ENCODE measurements at regions not wholly inside any gene's neighbourhood (a gene's known extent, or its start where the extent isn't known, plus 50 kb on each side); places are given as distances from the start of the nearest gene placed in this dataset.

DNA sequence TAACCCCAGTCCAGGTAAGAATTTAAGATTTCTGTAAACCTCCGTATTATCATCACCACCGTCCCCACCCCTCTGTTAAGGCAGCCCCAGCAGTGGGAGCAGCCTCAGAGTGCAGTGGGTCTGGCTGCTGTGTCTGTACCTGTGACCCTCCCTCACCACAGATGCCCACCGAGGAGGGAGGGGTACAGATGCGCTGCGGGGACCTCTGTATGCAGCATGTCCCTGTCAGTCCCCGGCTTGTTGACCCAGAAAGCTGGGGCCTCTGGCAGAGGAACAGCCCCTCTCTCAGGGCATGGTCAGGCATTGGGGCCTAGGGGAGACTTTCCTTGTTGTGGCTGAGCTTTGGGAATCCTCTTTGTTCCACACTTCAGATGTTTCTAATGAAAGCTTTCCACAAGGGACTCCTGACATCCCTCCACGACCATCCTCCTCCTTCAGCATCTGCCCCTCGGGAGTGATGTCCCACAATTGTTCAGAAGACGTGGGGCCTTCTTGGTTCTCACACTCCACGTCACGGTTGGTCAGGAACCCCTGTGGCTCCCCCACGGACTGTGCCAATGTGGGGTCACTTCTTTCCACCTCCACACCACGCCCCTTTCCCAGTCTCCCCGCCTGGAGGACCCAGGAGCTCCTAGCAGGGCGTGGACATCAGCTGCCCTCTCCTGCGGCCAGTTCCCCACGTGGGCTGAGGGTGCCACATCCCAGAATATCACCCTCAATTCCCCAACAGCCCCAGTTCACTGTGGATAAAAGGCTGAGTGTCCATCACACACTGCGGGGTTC lies 384.2 kb upstream of the MYT1L start:
- Histone ChIP-seq H3K27me3 (ENCODE audit: control insufficient read depth, insufficient read depth, low read length) (no peaks in the 10 kb centered on the region), H3K9me3 (ENCODE audit: control insufficient read depth, insufficient read depth, low read length) (no peaks in the 10 kb centered on the region), H3K4me3 (ENCODE audit: low read length) (no peak overlapping the region), H3K4me1 (ENCODE audit: control insufficient read depth, insufficient read depth, low read length) (no peaks in the 10 kb centered on the region), H3K27ac (ENCODE audit: low read length) (no peak overlapping the region), H3K36me3 (ENCODE audit: control insufficient read depth, insufficient read depth, low read length) (no peaks in the 10 kb centered on the region)
- WGBS (ENCODE audit: insufficient coverage, insufficient read length), result no CpG with 5 or more reads among the region's 18 CpGs
- DNase-seq (ENCODE audit: low read depth, low spot score), result no peak

DNA sequence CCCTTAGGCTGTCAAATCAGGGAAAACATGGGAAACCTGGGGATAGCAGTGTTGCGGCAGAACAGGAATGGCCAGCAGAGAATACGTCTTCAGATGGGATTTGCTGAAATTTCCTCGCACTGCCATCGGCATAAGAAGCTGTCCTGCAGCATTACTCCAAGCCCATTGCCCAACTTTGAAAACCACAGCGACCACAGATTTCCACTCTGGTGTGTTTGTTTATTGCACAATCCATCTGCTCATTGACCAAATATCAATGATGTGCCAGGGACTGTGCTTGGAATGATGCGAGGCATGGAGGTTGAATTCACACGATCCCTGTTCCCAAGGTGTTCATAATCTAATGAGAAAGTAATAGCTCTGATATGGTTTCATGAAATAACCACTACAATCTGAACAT lies 383.3 kb upstream of the MYT1L start:
- Histone ChIP-seq H3K36me3 (ENCODE audit: control insufficient read depth, insufficient read depth, low read length) (no peaks in the 10 kb centered on the region), H3K9me3 (ENCODE audit: control insufficient read depth, insufficient read depth, low read length) (no peaks in the 10 kb centered on the region), H3K4me3 (ENCODE audit: low read length) (no peak overlapping the region), H3K27ac (ENCODE audit: low read length) (no peak overlapping the region), H3K4me1 (ENCODE audit: control insufficient read depth, insufficient read depth, low read length) (no peaks in the 10 kb centered on the region), H3K27me3 (ENCODE audit: control insufficient read depth, insufficient read depth, low read length) (no peaks in the 10 kb centered on the region)
- WGBS (ENCODE audit: insufficient coverage, insufficient read length), result no CpG with 5 or more reads among the region's 7 CpGs
- DNase-seq (ENCODE audit: low read depth, low spot score), result no peak

DNA sequence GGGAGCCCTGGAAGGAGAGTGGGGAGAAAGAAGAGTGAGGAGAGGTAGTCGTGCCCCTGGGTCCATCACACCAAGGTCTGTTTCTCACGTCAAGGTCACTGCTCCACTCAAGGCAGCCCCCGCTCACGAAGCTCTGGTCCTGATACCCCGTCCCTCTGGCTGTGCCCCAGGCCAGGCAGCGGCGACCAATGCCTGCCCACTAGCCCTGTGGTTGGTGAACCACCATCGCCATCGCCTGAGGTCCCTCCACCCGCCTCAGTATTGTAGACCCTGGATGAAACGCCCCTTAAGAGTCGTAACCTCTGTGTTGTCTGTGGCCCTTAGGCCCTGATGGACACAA lies 378.3 kb upstream of the MYT1L start:
- H3K27me3 ChIP-seq (ENCODE audit: control insufficient read depth, insufficient read depth, low read length), result no peaks in the 10 kb centered on the region
- no peaks in the 10 kb centered on the region for H3K9me3 ChIP-seq (ENCODE audit: control insufficient read depth, insufficient read depth, low read length)
- no peak overlapping the region for H3K4me3 ChIP-seq (ENCODE audit: low read length)
- H3K36me3 ChIP-seq (ENCODE audit: control insufficient read depth, insufficient read depth, low read length), result no peaks in the 10 kb centered on the region
- peaks cover 3% of the 10 kb centered on the region; the same call in 1 of the 2 replicates for H3K4me1 ChIP-seq (ENCODE audit: control insufficient read depth, insufficient read depth, low read length)
- H3K27ac ChIP-seq (ENCODE audit: low read length), result no peak overlapping the region
- DNase-seq (ENCODE audit: low read depth, low spot score), result no peak
- no CpG with 5 or more reads among the region's 12 CpGs for WGBS (ENCODE audit: insufficient coverage, insufficient read length)

DNA sequence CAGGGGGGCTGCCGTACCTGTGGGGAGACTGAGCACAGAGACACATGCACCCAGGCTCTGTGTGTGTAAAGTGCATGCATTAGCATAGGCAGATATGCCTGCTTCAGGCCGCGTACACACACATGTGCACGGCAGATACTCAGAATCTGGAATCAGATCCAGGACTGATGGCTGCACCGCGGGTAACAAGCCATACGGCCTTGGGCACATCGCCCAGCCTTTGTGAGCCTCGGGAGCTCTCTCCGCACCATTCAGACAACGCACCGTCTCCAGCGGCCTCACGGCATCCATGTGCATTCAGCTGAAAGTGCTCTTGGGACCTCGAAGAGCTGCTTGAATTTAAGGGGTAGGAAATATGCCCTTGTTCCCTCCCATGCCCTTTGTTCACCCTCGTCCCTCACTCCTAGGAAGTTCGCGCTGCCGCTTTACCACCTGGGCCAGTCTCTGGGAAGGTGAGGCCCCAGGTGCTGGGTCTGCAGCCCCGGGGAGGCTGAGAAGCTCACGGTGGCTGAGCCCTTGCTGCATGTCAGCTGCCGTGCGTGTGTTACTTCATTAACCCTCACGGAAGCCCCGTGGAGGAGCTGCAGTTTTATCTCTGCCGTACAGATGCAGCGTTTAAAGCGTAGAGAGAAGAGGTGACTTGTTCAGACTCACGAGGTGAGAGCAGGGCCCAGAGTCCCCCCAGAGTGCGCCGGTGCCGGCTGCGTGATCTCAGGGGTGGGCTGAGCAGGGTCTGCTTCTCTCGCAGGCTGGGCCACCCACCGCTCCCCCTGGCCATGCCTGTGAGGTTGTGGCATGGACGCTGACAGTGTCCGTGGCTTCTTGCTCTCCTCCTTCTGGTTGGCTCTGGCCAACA lies 377.7 kb upstream of the MYT1L start:
- H3K4me3 ChIP-seq (ENCODE audit: low read length), result no peak overlapping the region
- WGBS (ENCODE audit: insufficient coverage, insufficient read length), result no CpG with 5 or more reads among the region's 37 CpGs
- H3K27me3 ChIP-seq (ENCODE audit: control insufficient read depth, insufficient read depth, low read length), result no peaks in the 10 kb centered on the region
- no peak overlapping the region for H3K27ac ChIP-seq (ENCODE audit: low read length)
- no peaks in the 10 kb centered on the region for H3K36me3 ChIP-seq (ENCODE audit: control insufficient read depth, insufficient read depth, low read length)
- no peak for DNase-seq (ENCODE audit: low read depth, low spot score)
- H3K4me1 ChIP-seq (ENCODE audit: control insufficient read depth, insufficient read depth, low read length), result peaks cover 3% of the 10 kb centered on the region; the same call in 1 of the 2 replicates
- H3K9me3 ChIP-seq (ENCODE audit: control insufficient read depth, insufficient read depth, low read length), result no peaks in the 10 kb centered on the region

DNA sequence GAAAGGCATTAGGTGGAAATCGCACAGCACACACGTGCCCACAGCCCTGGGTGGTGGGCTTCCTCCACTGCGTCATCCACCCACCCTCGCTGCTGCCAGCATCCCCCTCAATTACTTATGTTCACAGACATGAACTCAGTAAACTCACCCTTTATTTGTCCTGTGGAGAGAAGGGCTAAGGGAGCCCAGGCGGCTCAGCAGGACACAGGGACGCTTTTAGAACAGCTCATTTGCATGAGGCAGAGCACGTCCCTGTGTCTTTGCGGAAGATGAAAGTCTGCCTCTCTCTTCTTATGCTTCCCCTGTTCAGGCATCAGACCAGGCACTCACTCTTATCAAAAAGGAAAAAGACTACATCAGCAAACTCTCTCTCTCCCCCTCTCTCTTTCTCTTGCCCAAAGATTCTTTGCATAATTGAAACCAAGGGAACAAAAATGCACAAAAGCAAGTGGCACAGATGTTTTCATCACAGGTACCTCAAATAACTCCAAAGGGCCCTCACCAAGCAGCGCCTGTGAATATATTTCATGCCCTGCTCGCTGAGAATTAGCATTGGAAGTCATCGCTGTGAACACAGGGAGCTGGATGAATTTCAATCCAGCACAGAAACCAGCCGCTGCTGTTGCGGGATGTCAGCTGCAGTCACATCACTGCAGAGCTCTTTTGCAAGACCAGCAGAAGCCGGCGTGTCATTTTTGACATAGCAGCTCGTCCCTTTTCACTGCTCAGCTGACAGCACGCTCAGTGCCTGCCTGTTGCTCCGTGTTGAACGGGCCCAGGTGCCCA lies 376.3 kb upstream of the MYT1L start:
- Histone ChIP-seq H3K36me3 (ENCODE audit: control insufficient read depth, insufficient read depth, low read length) (no peaks in the 10 kb centered on the region), H3K9me3 (ENCODE audit: control insufficient read depth, insufficient read depth, low read length) (no peaks in the 10 kb centered on the region), H3K27ac (ENCODE audit: low read length) (no peak overlapping the region), H3K27me3 (ENCODE audit: control insufficient read depth, insufficient read depth, low read length) (no peaks in the 10 kb centered on the region), H3K4me1 (ENCODE audit: control insufficient read depth, insufficient read depth, low read length) (peaks cover 4% of the 10 kb centered on the region; the same call in 1 of the 2 replicates), H3K4me3 (ENCODE audit: low read length) (no peak overlapping the region)
- DNase-seq (ENCODE audit: low read depth, low spot score), result no peak
- no CpG with 5 or more reads among the region's 19 CpGs for WGBS (ENCODE audit: insufficient coverage, insufficient read length)

DNA sequence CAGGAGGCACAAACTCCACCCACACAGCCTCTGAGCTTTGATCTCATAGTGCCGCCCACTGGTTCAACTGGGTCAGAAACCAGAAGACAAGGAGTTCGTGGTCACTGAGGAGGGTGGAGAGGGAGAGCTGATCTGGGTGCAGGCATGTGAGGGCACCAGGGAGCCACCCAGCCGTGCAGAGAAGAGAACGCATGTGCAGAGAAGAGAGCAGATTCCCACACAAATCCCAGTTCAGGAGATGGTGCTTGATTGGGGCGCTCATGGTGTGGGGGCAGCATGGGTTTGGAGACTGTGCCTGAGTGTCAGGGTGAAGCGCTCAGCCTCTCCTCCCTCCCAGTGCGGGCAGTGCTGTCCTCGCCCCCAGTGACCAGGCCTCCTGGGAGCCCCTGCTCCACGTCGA lies 375.2 kb upstream of the MYT1L start:
- no CpG with 5 or more reads among the region's 10 CpGs for WGBS (ENCODE audit: insufficient coverage, insufficient read length)
- H3K9me3 ChIP-seq (ENCODE audit: control insufficient read depth, insufficient read depth, low read length), result no peaks in the 10 kb centered on the region

DNA sequence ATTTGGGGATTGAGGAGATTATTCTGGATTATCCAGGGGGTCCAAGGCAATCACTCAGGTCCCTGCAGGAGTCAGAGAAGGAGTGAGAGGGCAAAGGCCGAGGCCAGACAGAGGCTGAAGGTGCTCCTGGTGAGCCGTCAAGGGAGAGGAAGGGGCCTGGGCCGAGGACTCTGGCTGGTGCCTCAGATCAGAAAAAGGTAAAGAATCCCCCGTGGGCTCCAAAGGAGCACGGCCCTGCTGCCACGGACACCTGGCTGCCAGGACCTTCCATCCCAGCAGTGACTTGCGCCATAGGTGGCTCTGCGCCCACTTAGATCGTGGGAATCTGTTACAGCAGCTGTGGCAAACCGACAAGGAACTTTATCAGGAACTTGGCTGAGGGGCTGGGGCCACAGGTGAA lies 374.8 kb upstream of the MYT1L start:
- no peaks in the 10 kb centered on the region for H3K36me3 ChIP-seq (ENCODE audit: control insufficient read depth, insufficient read depth, low read length)
- H3K9me3 ChIP-seq (ENCODE audit: control insufficient read depth, insufficient read depth, low read length), result no peaks in the 10 kb centered on the region
- H3K4me1 ChIP-seq (ENCODE audit: control insufficient read depth, insufficient read depth, low read length), result peaks cover 4% of the 10 kb centered on the region; the same call in 1 of the 2 replicates
- no CpG with 5 or more reads among the region's 10 CpGs for WGBS (ENCODE audit: insufficient coverage, insufficient read length)
- no peak overlapping the region for H3K4me3 ChIP-seq (ENCODE audit: low read length)
- no peaks in the 10 kb centered on the region for H3K27me3 ChIP-seq (ENCODE audit: control insufficient read depth, insufficient read depth, low read length)
- DNase-seq (ENCODE audit: low read depth, low spot score), result no peak
- H3K27ac ChIP-seq (ENCODE audit: low read length), result no peak overlapping the region

More for the DNA sequence above, 375.2 kb upstream of the MYT1L start:
- Histone ChIP-seq H3K27ac (ENCODE audit: low read length) (no peak overlapping the region), H3K27me3 (ENCODE audit: control insufficient read depth, insufficient read depth, low read length) (no peaks in the 10 kb centered on the region), H3K4me1 (ENCODE audit: control insufficient read depth, insufficient read depth, low read length) (peaks cover 4% of the 10 kb centered on the region; the same call in 1 of the 2 replicates), H3K4me3 (ENCODE audit: low read length) (no peak overlapping the region), H3K36me3 (ENCODE audit: control insufficient read depth, insufficient read depth, low read length) (no peaks in the 10 kb centered on the region)
- no peak for DNase-seq (ENCODE audit: low read depth, low spot score)

DNA sequence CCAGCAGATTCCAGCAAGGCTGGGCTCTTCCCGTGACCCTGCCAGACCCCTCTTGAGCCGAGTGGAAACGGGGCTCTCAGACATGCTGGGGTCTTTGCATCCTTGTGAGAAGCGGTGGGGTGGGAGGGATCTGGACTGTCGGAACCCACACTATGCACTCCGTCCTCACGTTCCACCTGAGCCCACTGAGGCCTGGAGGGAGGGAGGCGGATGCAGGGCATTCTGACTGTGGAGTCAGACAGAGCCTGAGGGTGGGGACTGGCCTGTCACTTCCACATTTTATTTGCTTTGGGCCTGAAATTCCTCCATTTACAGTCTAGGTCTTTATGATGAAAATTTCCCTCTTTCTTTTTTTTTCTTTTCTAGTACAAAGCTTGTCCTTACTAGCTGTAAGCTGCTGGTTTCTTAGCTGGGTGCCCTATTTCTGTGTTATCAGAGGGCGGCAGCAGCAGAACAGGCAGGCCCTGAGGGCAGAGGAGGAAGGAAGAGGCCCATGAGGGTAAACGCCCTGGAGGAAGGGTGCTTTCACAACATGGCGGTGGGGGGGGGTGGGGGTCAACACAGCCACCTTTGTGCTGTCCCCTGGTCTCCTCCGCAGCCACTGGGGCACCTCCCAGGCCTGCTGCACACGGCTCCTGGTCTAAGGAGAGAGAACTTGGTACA lies 373.5 kb upstream of the MYT1L start:
- WGBS (ENCODE audit: insufficient coverage, insufficient read length), result no CpG with 5 or more reads among the region's 13 CpGs

DNA sequence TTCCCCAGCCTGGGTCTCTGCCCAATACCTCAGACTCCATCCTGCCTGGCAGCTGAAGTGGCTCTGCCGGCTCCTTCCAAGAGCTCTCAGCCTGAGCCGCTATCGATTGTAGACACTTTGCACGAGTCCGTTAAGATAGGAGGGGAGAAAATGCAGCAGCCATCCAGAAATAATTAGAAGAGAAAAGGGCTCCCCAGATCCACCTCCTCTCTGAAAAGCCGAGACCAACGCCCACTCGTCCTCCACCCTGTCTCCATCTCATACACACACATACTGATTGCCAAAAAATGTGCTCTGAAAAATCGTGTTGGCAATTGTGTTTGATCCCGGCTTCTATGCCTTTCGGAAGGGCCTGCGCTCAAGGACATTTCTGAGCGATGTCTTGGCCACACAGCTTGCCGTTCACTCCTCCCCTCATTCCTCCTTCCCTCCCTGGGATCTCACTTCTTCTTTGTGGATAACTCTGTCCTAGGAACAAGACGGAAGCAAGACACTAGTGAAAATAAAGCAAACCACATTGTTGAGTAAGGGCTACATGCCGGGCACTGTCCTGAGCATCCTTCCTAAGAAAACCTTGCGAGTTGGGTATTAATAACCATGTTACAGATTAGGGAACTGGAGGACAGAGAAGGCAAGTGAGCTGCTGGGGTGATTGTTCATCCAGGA lies 372.8 kb upstream of the MYT1L start:
- no peak for DNase-seq (ENCODE audit: low read depth, low spot score)
- H3K4me1 ChIP-seq (ENCODE audit: control insufficient read depth, insufficient read depth, low read length), result peaks cover 9% of the 10 kb centered on the region
- H3K27ac ChIP-seq (ENCODE audit: low read length), result no peak overlapping the region
- no peaks in the 10 kb centered on the region for H3K9me3 ChIP-seq (ENCODE audit: control insufficient read depth, insufficient read depth, low read length)
- H3K36me3 ChIP-seq (ENCODE audit: control insufficient read depth, insufficient read depth, low read length), result no peaks in the 10 kb centered on the region
- no CpG with 5 or more reads among the region's 17 CpGs for WGBS (ENCODE audit: insufficient coverage, insufficient read length)
- no peak overlapping the region for H3K4me3 ChIP-seq (ENCODE audit: low read length)
- no peaks in the 10 kb centered on the region for H3K27me3 ChIP-seq (ENCODE audit: control insufficient read depth, insufficient read depth, low read length)

More for the DNA sequence above, 373.5 kb upstream of the MYT1L start:
- Histone ChIP-seq H3K36me3 (ENCODE audit: control insufficient read depth, insufficient read depth, low read length) (no peaks in the 10 kb centered on the region), H3K27me3 (ENCODE audit: control insufficient read depth, insufficient read depth, low read length) (no peaks in the 10 kb centered on the region), H3K27ac (ENCODE audit: low read length) (no peak overlapping the region), H3K9me3 (ENCODE audit: control insufficient read depth, insufficient read depth, low read length) (no peaks in the 10 kb centered on the region), H3K4me1 (ENCODE audit: control insufficient read depth, insufficient read depth, low read length) (peaks cover 5% of the 10 kb centered on the region), H3K4me3 (ENCODE audit: low read length) (no peak overlapping the region)
- no peak for DNase-seq (ENCODE audit: low read depth, low spot score)

Measured in iPS DF 6.9 (cell line).